DMS53 (cell line): ENCODE measurements at regions not wholly inside any gene's neighbourhood (a gene's known extent, or its start where the extent isn't known, plus 50 kb on each side); places are given as distances from the start of the nearest gene placed in this dataset.

Experiments used
- DNase-seq: peaks from one replicate; lab custom pipeline; 2025; lab: John Stamatoyannopoulos, UW

DNA sequence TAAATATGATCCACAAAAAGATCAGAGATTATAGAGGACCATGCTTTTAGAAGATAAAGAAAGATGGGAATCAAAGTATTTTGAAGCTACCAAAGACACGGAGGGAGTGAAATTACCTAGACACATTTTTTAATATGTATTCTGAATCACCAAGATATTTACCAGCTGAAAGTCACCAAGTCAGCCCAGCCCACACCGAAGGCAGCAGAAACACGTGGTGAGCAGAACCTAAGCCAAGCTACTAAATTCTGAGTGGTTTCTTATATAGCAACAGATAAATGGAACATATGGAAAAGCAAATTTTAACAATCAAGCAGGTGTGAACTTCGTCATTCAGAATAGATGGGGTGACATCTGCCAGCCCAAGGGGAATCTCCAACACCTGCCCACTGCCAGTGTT lies 134.7 kb upstream of the AKR1E2 start:
- DNase-seq = no peak

DNA sequence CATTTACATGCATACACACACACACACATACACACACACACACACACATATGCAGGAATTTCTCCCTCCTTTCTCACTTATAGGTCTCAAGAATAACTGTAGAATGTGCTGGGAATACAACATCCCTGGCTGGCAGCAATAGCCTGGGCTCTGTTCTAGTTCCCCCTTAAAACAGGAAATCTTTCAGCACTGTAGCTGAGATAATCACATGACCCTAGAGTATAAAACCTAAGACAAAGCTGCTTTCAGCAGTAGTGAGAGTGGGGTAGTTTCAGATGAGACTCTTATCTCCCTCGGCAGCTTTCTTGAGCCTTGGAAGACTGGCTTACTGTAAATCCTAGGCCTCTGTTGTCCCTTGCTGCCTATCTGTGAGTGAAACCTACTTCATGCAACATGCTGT lies 137.4 kb upstream of the AKR1E2 start:
- DNase-seq = no peak

DNA sequence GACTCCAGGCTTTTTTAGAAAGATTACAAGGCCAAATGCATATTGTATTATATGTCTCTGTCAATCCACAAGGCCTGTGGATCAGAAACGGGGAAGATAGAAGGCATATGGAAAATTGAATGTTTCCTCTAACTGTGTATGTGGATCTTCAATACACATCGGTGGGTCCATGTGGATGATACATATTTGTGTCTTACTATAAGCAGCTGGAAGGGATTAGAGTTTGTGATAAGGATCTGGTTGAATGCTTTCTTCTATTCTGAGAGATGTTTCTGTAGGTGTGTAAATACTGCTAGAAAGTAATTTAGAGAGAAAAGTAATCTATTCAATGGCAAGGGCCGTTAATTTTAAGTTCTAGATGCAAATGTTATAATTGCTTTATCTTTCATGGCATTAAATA lies 137.8 kb upstream of the AKR1E2 start:
- no peak for DNase-seq

- no peak for DNase-seq
Observed at GRCh38 chr10:4687397-4687796, 138.6 kb upstream of the AKR1E2 start.

GRCh38 chr10:4686644-4686996 lies 139.4 kb upstream of the AKR1E2 start:
- DNase-seq = no peak

DNA sequence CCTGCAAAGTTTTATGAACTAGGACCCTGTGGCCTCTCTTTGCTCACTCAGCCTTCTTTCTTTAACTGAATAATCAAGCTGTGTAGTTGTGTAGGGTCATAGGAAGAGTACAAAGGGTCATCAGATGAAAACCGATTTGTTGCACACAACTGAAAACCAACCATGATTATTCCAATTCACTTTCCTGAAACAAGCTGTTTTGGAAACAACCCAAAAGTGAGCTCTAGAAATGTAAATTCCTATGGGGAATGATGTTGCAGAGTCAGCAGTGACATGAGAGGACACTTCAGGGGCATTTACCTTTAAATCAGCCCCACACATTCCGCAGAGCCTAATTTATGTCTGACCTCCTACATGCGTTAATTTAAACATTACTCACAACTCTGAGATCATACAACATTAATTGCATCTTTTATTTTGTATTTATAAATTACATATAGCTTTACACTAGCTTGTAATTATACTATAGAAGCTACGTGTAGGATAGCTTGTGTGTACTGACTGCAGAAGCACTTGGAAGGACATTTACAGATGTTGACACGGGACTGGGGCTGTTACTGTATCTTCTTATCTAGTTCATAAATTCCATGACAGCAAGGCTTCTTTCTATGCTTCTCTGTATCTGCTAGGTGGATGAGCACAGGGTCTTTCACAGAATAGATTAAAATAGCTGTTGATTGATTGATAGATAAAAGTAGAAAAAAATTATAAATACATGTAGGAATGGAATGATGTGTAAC lies 139.9 kb upstream of the AKR1E2 start:
- DNase-seq = no peak

- no peak for DNase-seq
Observed at GRCh38 chr10:4685491-4685890, 140.5 kb upstream of the AKR1E2 start.

DNA sequence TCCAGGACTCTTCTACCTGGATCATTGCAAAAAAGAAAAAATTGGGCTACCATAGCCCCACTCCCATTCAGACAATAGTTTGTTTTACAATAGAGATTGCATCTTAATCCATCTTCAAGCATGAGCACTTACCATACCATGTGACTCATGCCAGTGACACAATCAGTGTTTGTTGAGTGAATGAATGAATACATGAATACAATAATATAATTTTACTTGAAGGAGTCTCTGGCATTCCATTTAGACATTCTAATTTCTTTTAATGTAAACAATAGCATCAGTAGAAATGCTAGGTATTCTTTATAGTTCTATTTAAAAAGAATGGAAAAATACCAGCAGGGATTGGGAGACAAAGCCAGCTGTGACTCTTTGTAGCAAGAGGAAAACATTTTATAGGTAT lies 141.6 kb upstream of the AKR1E2 start:
- DNase-seq = no peak

DNA sequence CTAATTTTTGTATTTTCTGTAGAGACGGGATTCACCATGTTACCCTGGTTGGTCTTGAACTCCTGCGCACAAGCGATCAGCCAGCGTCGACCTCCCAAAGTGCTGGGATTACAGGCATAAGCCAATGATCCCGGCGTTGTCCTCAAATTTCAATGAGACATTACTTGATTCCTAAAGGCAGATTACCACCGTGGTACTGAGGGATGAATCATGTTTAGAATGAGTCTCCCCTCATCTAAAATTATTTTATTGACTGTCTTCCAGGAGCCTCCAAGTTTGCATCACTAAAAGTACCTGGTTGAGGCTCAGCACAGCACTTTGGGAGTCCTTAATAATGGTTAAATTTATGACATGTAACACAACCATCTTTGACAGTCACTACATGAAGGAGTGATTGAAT lies 142.2 kb upstream of the AKR1E2 start:
- no peak for DNase-seq

GRCh38 chr10:4683137-4683536 lies 142.9 kb upstream of the AKR1E2 start:
- no peak for DNase-seq

- no peak for DNase-seq
Observed at GRCh38 chr10:4678951-4679671, 146.9 kb upstream of the AKR1E2 start.

DNA sequence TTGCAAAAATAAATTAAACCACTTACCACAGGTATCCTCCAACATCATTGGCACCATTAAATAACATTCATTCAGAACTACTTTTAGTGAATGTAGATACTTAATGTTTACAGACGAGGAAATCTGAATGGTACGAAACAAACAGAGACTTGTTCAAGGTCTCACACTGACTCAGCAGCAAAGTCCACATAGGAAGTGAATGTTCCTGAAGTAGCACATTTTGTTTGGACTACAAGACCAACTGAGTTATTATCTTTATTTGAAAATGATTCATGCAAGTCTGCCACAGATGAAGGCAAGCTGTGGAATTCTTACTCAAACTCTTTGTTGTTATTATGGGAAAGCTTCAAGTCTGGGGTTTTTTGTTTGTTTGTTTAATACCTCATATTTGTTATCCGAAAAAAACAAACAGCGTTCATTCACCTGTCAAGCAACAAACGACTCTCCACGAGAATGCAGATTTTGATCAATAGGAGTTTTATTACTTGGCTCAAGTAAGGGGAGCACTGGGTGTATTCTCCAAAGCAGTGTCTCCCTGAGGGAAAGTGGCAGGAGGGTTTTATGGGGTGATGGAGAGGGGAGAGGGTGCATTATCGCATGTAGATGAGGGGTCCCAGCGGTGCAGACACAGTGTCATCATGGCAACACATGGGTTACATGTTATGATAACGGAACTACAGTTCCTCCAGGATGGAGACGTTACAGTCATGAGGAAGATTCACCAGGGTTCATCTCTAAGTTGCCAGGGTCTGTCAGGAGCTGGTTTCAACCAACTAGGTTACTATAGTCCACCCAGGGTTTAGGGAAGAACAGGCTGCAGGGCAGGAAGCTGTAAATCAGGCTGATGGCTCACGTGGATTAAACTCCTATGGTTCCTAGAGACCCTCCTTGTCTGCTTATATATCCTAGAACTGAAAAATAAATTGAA lies 147.7 kb upstream of the AKR1E2 start:
- DNase-seq = peak; percentile 37

DNA sequence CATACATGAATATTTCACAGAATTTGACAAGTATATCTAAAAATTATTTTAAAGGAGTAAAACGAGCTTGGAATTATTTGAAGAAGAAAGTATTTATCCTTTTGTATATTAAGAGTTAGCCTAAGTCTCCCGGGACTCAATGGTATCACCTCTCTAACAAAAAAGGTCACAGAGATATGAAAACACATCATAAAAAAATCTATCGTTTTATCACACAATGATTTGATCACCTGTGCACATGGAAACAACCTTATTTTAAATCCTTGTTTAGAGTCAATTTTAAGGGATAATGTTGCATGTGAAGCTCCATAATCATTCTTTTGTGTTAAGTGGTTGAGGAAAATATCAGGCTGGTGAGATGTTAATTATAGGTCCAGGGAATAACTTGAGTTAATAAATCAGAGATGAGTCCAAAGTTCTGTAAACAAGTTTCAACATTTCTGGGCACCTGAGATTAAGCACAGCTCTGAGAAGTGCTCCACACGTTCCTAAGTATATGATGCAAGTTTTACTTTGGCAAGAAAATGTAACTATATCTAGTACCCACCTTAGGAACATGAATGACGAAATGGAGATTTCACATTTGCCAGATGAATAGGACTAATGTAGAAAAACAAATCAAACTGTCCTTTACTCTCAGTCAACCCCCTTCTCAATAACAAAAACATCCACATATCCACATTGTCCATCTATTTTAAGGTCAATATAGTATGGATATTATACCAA lies 148.5 kb upstream of the AKR1E2 start:
- DNase-seq = no peak

DNA sequence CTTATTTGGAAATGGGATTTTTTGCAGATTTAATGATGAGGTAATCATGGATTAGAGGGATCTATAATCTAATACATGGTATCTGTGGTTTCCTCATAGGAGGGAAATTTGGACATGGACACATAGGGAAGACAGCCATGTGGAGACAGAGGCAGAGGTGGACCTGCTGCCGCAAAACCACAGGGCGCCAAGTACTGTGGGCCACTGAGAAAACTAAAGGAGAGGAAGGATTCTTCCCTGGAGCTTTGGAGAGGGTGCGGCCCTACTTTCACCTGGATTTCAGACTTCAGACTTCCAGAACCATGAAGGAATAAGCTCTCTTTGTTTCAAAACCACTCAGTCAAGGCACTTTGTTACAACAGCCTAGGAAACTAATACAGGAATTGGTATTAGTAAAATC lies 149.4 kb upstream of the AKR1E2 start:
- no peak for DNase-seq

- no peak for DNase-seq
Observed at GRCh38 chr10:4675808-4676207, 150.2 kb upstream of the AKR1E2 start.

- DNase-seq = no peak
Observed at GRCh38 chr10:4673279-4674040, 152.5 kb upstream of the AKR1E2 start.

- DNase-seq = no peak
Observed at GRCh38 chr10:4672201-4672600, 153.8 kb upstream of the AKR1E2 start.

- DNase-seq = no peak
Observed at GRCh38 chr10:4671451-4672145, 154.4 kb upstream of the AKR1E2 start.

- DNase-seq = no peak
Observed at GRCh38 chr10:4670737-4671136, 155.3 kb upstream of the AKR1E2 start.

GRCh38 chr10:4669585-4669984 lies 156.4 kb upstream of the AKR1E2 start:
- DNase-seq = no peak
